ENCODE measurements at regions not wholly inside any gene's neighbourhood (a gene's known extent, or its start where the extent isn't known, plus 50 kb on each side); places are given as distances from the start of the nearest gene placed in this dataset.

GRCh38 chr2:194271293-194271961, 1385.6 kb upstream of the SLC39A10 start:
- TF ChIP-seq POLR2A (IDR thresholded peaks at IDR 0.05) (no peak), CTCF (IDR thresholded peaks at IDR 0.05) (no peak), EP300 (IDR thresholded peaks at IDR 0.05) (no peak), POLR2AphosphoS5 (IDR thresholded peaks at IDR 0.05) (no peak)

Measured in sigmoid colon (tissue), 4 donors.